ENCODE measurements at regions not wholly inside any gene's neighbourhood (a gene's known extent, or its start where the extent isn't known, plus 50 kb on each side); places are given as distances from the start of the nearest gene placed in this dataset.

DNA sequence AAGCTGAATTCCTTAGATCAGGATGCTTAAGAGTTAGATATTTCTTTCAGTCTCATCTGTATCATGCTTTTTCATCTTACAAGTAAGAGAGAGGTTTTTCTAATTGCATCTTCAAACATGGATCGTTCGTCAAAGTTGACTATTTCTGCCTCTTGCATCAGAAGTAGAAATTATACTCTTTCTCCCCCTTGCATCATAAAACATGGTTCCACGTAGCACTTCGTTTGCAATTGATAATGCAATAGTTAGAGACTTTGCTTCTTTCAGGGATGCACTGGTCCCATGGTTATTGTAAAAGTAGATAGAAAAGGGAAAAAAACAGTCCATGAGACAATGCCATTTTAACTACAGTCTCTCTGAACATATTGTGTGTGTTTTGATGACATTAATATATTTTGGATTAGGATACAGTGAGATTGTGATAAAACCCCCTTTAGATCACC is 75.1 kb upstream of the PARD3B start:
- DNase-seq, result no peak
- ATAC-seq, result no peak
- TF ChIP-seq, protein P1, sequence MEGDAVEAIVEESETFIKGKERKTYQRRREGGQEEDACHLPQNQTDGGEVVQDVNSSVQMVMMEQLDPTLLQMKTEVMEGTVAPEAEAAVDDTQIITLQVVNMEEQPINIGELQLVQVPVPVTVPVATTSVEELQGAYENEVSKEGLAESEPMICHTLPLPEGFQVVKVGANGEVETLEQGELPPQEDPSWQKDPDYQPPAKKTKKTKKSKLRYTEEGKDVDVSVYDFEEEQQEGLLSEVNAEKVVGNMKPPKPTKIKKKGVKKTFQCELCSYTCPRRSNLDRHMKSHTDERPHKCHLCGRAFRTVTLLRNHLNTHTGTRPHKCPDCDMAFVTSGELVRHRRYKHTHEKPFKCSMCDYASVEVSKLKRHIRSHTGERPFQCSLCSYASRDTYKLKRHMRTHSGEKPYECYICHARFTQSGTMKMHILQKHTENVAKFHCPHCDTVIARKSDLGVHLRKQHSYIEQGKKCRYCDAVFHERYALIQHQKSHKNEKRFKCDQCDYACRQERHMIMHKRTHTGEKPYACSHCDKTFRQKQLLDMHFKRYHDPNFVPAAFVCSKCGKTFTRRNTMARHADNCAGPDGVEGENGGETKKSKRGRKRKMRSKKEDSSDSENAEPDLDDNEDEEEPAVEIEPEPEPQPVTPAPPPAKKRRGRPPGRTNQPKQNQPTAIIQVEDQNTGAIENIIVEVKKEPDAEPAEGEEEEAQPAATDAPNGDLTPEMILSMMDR (IDR thresholded peaks at IDR 0.05), result no peak
- no peak overlapping the region for H3K27ac ChIP-seq
- no peaks in the 10 kb centered on the region for H3K36me3 ChIP-seq
- intact Hi-C loops (cut with DNase I), result no loop called here
- FAIRE-seq, result no peak
- no peaks in the 10 kb centered on the region for H3K27me3 ChIP-seq
- H3K4me1 ChIP-seq, result no peaks in the 10 kb centered on the region
- 75 to 81% methylated on average over 4 of the region's 4 CpGs for WGBS, 2 donors
- H3K9me3 ChIP-seq, result no peaks in the 10 kb centered on the region
- H3K4me3 ChIP-seq, result no peak overlapping the region

- TF ChIP-seq, protein P1 (IDR thresholded peaks at IDR 0.05), result no peak
- 68 to 70% methylated on average over 5 of the region's 5 CpGs for WGBS, 2 donors
- intact Hi-C loops (cut with DNase I), result no loop called here
- H3K27me3 ChIP-seq, result no peaks in the 10 kb centered on the region
- ATAC-seq, result no peak
- no peaks in the 10 kb centered on the region for H3K4me1 ChIP-seq
- H3K9me3 ChIP-seq, result no peaks in the 10 kb centered on the region
- DNase-seq, result no peak
- no peaks in the 10 kb centered on the region for H3K36me3 ChIP-seq
- FAIRE-seq, result no peak
- H3K27ac ChIP-seq, result no peak overlapping the region
- H3K4me3 ChIP-seq, result no peak overlapping the region
These were observed 74.6 kb upstream of the PARD3B start for GRCh38 chr2:204470621-204471196.

- TF ChIP-seq, protein P1 (IDR thresholded peaks at IDR 0.05), result no peak
- Histone ChIP-seq H3K36me3 (no peaks in the 10 kb centered on the region), H3K27me3 (no peaks in the 10 kb centered on the region), H3K4me1 (no peaks in the 10 kb centered on the region), H3K9me3 (no peaks in the 10 kb centered on the region), H3K27ac (no peak overlapping the region), H3K4me3 (no peak overlapping the region)
- intact Hi-C loops (cut with DNase I), result no loop called here
- DNase-seq (no peak), FAIRE-seq (no peak), ATAC-seq (no peak)
- WGBS, 2 donors, result 83 to 87% methylated on average over 10 of the region's 10 CpGs
These were observed 72.9 kb upstream of the PARD3B start for GRCh38 chr2:204472375-204472774.

- ATAC-seq (no peak), DNase-seq (no peak), FAIRE-seq (no peak)
- no peaks in the 10 kb centered on the region for H3K4me1 ChIP-seq
- H3K9me3 ChIP-seq, result no peaks in the 10 kb centered on the region
- WGBS, 2 donors, result 80 to 82% methylated on average over 6 of the region's 6 CpGs
- TF ChIP-seq, protein P1 (IDR thresholded peaks at IDR 0.05), result no peak
- no peak overlapping the region for H3K4me3 ChIP-seq
- H3K27me3 ChIP-seq, result no peaks in the 10 kb centered on the region
- intact Hi-C loops (cut with DNase I), result no loop called here
- no peak overlapping the region for H3K27ac ChIP-seq
- H3K36me3 ChIP-seq, result no peaks in the 10 kb centered on the region
These were observed 72.1 kb upstream of the PARD3B start for GRCh38 chr2:204473224-204473623.

DNA sequence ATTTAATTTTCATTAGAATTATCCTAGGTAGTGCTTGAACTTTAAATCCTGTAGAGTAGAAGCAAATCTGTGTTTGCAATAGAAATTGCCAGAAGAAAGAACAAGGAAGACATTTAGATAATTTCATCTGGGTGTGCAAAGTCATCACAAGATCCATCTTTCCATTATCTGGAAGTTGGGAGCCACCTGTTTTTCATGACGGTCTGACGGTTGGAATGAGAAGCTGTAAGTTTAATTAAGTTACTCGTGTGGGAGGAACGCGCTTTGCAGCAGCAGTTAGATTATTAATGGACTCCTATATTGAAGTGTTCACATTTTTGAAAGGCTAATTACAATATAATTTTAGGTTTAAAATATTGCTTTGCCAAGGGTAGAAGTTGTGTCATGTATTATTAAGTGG is 69.9 kb upstream of the PARD3B start:
- Histone ChIP-seq H3K4me1 (no peaks in the 10 kb centered on the region), H3K27me3 (no peaks in the 10 kb centered on the region), H3K36me3 (no peaks in the 10 kb centered on the region), H3K9me3 (no peaks in the 10 kb centered on the region), H3K27ac (no peak overlapping the region), H3K4me3 (no peak overlapping the region)
- DNase-seq (no peak), ATAC-seq (no peak), FAIRE-seq (no peak)
- TF ChIP-seq, protein P1 (IDR thresholded peaks at IDR 0.05), result no peak
- intact Hi-C loops (cut with DNase I), result no loop called here
- WGBS, 2 donors, result 75 to 78% methylated on average over 5 of the region's 5 CpGs

Measured in pancreas (tissue), 10 donors.